ENCODE measurements at regions not wholly inside any gene's neighbourhood (a gene's known extent, or its start where the extent isn't known, plus 50 kb on each side); places are given as distances from the start of the nearest gene placed in this dataset.

- TF ChIP-seq CTCF (IDR thresholded peaks at IDR 0.05), result no peak
- no peak for TF ChIP-seq POLR2A (IDR thresholded peaks at IDR 0.05)
- no peaks in the 10 kb centered on the region for H3K4me1 ChIP-seq
- H3K9me3 ChIP-seq, result no peaks in the 10 kb centered on the region
- no peak for DNase-seq
- no peak overlapping the region for H3K4me3 ChIP-seq
- H3K36me3 ChIP-seq, result no peaks in the 10 kb centered on the region
- H3K27me3 ChIP-seq, result no peaks in the 10 kb centered on the region
- H3K27ac ChIP-seq, result no peak overlapping the region
Observed at GRCh38 chr5:27722337-27722736, 684.0 kb upstream of the CDH9 start.

DNA sequence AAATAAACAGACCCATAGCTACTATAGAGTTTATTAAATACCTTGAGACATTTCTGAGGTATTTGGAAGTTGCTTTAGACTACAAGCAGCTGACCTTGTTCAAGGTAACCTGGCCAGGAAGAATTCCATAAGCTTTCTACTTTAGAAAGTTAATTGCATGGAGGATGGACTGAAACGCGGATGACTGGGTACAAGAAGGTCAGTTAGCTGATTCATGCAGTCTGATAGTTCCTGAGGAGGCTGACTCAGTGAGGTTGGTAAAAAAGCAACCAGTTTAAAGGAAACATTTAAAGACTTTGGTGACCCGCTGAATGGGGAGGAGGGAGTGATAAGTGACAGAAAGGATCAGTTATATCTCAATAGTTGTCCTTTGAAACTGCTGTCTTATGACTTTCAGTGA is 670.1 kb upstream of the CDH9 start:
- no peaks in the 10 kb centered on the region for H3K4me1 ChIP-seq
- H3K27ac ChIP-seq, result no peak overlapping the region
- no peaks in the 10 kb centered on the region for H3K36me3 ChIP-seq

GRCh38 chr5:27706832-27707231 is 668.4 kb upstream of the CDH9 start:
- TF ChIP-seq CTCF (IDR thresholded peaks at IDR 0.05), result no peak
- TF ChIP-seq POLR2A (IDR thresholded peaks at IDR 0.05), result no peak
- H3K27me3 ChIP-seq, result no peaks in the 10 kb centered on the region
- no peaks in the 10 kb centered on the region for H3K4me1 ChIP-seq
- H3K36me3 ChIP-seq, result no peaks in the 10 kb centered on the region
- H3K9me3 ChIP-seq, result peaks cover 0 to 4% (median 0%) of the 10 kb centered on the region in 4 donors
- no peak overlapping the region for H3K27ac ChIP-seq
- DNase-seq, result no peak
- H3K4me3 ChIP-seq, result no peak overlapping the region

More for the DNA sequence above, 670.1 kb upstream of the CDH9 start:
- TF ChIP-seq POLR2A (IDR thresholded peaks at IDR 0.05) (no peak), CTCF (IDR thresholded peaks at IDR 0.05) (no peak)
- Histone ChIP-seq H3K27me3 (no peaks in the 10 kb centered on the region), H3K9me3 (peaks cover 0 to 4% (median 0%) of the 10 kb centered on the region in 4 donors), H3K4me3 (no peak overlapping the region)
- DNase-seq, result no peak

DNA sequence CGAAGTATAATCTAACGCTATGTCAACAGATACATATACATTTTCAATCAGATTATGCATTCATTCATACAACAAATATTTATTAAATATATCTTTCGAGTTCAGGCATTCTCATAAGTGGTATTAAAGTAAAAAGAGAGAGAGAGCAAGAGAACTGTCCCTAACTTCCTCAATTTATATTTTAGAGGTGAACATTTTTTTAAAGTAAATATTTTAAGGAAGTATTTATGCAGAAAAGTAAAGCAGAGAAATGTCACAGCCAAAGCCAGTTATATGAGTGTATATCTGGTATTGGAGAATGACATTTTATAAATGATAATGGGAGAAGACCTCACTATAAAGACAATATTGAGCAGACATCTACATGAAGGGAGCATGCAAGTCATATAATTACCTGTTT is 667.3 kb upstream of the CDH9 start:
- TF ChIP-seq POLR2A (IDR thresholded peaks at IDR 0.05) (no peak), CTCF (IDR thresholded peaks at IDR 0.05) (no peak)
- no peak for DNase-seq
- Histone ChIP-seq H3K4me3 (no peak overlapping the region), H3K36me3 (no peaks in the 10 kb centered on the region), H3K9me3 (peaks cover 0 to 4% (median 0%) of the 10 kb centered on the region in 4 donors), H3K27ac (no peak overlapping the region), H3K27me3 (no peaks in the 10 kb centered on the region), H3K4me1 (no peaks in the 10 kb centered on the region)

DNA sequence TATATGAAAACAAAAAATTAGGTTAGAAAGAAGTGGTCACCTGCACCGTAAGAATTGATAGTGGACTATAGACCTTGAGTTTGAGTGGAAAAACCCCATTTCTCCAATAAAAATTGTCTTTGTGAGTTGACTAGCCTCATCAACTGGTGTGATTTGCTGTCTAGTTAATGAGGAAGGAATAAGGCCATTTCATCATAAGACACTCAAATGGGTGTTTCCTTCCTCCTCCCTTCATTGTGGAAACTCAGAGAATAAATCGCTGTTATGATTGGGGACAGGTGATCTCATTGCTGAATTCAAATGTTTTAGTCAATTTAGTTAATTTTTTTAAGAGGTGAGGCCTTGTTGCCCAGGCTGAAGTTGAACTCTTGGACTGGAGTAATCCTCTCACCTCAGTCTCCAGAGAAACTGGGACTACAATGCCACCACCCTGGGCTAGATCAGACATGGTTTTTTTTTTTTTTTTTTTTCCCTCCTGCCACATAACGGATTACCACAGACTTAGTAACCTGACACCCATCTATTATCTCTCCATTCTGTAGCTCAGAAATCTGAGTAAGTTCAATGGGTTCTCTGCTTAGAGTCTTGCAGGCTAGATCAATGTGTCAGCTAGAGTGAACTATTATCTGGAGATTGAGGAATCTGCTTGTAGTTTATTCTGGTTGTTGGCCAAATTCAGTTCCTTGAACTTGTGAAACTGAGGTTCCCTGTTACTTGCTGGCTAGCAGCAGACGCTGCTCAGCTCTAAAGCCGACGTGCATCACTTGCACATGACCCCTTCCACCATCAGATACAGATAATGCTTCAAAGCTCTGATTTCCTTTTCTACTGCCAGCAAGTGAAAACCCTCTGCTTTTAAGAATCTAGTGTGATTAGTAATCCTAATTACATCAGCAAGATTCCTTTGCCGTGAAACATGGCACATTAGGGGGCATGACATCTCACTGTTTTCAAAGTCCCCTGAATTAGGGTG is 663.8 kb upstream of the CDH9 start:
- H3K27ac ChIP-seq, result no peak overlapping the region
- no peaks in the 10 kb centered on the region for H3K27me3 ChIP-seq
- no peak overlapping the region for H3K4me3 ChIP-seq
- H3K36me3 ChIP-seq, result no peaks in the 10 kb centered on the region
- no peak for DNase-seq
- no peaks in the 10 kb centered on the region for H3K9me3 ChIP-seq
- TF ChIP-seq CTCF (IDR thresholded peaks at IDR 0.05) (no peak), POLR2A (IDR thresholded peaks at IDR 0.05) (no peak)
- no peaks in the 10 kb centered on the region for H3K4me1 ChIP-seq

Data from Peyer's patch (tissue), 4 donors.